ENCODE measurements at regions not wholly inside any gene's neighbourhood (a gene's known extent, or its start where the extent isn't known, plus 50 kb on each side); places are given as distances from the start of the nearest gene placed in this dataset.

DNA sequence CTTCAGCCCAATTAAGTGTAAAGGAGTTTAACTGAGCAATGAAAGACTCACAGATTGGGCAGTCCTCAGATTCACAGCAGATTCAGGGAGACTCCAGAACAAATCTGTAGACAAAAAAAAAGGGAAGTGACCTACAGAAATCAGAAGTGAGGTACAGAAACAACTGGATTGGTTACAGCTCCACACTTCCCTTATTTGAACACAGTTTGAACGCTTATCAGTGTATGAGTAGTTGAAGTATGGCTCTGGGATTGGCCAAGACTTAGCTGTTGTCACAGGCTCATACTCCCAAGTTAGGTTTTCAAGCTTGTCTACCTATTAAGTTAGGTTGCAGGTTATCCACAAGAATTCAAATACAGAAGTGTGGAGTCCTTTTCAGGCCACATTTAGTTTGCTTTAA is 112.4 kb upstream of the ELOVL6 start:
- H3K27ac ChIP-seq, result no peak overlapping the region
- no peaks in the 10 kb centered on the region for H3K9me3 ChIP-seq
- H3K4me1 ChIP-seq, result no peaks in the 10 kb centered on the region
- H3K27me3 ChIP-seq, result no peaks in the 10 kb centered on the region
- no peak for TF ChIP-seq CTCF (IDR thresholded peaks at IDR 0.05)
- H3K36me3 ChIP-seq, result no peaks in the 10 kb centered on the region
- H3K4me3 ChIP-seq, result no peak overlapping the region
- no peak for DNase-seq
- intact Hi-C loops (cut with DNase I), result loop anchor here (10.0 kb wide), 1 partner anchor 306 kb away; no protein-coding TSS in a partner anchor
- no peak overlapping the region for H3K9ac ChIP-seq (ENCODE audit: low read depth in 2 of 2, low read length in 2 of 2)

DNA sequence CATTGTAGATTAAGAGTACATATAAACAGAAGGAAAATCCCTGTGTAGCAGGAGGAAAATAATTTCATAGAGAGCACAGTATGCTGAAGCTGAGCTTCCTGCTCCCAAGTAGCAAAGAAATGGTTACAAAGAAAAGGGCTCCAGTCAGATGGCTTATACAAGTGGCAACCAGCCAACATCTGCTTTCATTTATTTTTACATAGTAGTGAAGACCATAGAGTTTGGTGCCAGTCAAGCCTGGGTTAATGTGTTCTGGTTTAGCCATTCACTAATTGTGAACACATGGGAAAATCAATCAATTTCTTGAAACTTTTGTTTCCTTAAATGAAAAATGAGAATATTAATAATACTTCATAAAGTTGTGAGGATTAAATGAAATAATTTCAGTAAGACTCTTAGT is 111.3 kb upstream of the ELOVL6 start:
- no peaks in the 10 kb centered on the region for H3K4me1 ChIP-seq
- DNase-seq, result no peak
- no peak overlapping the region for H3K9ac ChIP-seq (ENCODE audit: low read depth in 2 of 2, low read length in 2 of 2)
- H3K27me3 ChIP-seq, result no peaks in the 10 kb centered on the region
- H3K4me3 ChIP-seq, result no peak overlapping the region
- H3K36me3 ChIP-seq, result no peaks in the 10 kb centered on the region
- H3K9me3 ChIP-seq, result no peaks in the 10 kb centered on the region
- intact Hi-C loops (cut with DNase I), result loop anchor here (10.0 kb wide), 1 partner anchor 305 kb away; no protein-coding TSS in a partner anchor
- no peak for TF ChIP-seq CTCF (IDR thresholded peaks at IDR 0.05)
- no peak overlapping the region for H3K27ac ChIP-seq

GRCh38 chr4:110306303-110306702 is 107.9 kb upstream of the ELOVL6 start:
- intact Hi-C loops (cut with DNase I), result no loop called here
- Histone ChIP-seq H3K36me3 (no peaks in the 10 kb centered on the region), H3K9ac (ENCODE audit: low read depth in 2 of 2, low read length in 2 of 2) (no peak overlapping the region), H3K4me1 (no peaks in the 10 kb centered on the region), H3K27ac (no peak overlapping the region), H3K27me3 (no peaks in the 10 kb centered on the region), H3K9me3 (no peaks in the 10 kb centered on the region), H3K4me3 (no peak overlapping the region)
- DNase-seq, result no peak
- TF ChIP-seq CTCF (IDR thresholded peaks at IDR 0.05), result no peak

- TF ChIP-seq CTCF (IDR thresholded peaks at IDR 0.05), result no peak
- no peak overlapping the region for H3K9ac ChIP-seq (ENCODE audit: low read depth in 2 of 2, low read length in 2 of 2)
- H3K9me3 ChIP-seq, result no peaks in the 10 kb centered on the region
- H3K27ac ChIP-seq, result no peak overlapping the region
- H3K4me1 ChIP-seq, result no peaks in the 10 kb centered on the region
- H3K4me3 ChIP-seq, result no peak overlapping the region
- DNase-seq, result no peak
- no peaks in the 10 kb centered on the region for H3K36me3 ChIP-seq
- intact Hi-C loops (cut with DNase I), result no loop called here
- H3K27me3 ChIP-seq, result no peaks in the 10 kb centered on the region
These were observed 107.0 kb upstream of the ELOVL6 start for GRCh38 chr4:110305455-110305854.

DNA sequence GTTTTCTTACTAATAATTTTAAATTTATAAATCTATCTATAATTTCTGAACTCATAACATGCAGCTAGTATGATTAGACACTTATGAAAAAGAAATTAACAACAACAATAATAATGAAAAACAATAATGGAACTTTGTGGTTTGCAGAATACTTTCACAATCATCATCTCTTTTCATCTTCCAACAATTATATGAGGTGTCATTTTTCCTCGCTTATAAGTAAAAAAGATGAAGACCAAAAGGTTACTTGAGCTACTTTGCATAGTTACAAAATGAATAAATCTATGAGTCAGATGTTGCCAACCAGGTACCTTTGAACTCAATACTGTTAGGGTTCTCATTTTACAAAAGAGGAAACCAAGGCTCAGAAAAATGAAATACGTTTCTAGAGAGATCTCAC is 98.5 kb upstream of the ELOVL6 start:
- no peak for TF ChIP-seq CTCF (IDR thresholded peaks at IDR 0.05)
- Histone ChIP-seq H3K4me3 (no peak overlapping the region), H3K9ac (ENCODE audit: low read depth in 2 of 2, low read length in 2 of 2) (no peak overlapping the region), H3K36me3 (no peaks in the 10 kb centered on the region), H3K4me1 (no peaks in the 10 kb centered on the region), H3K9me3 (no peaks in the 10 kb centered on the region), H3K27ac (no peak overlapping the region), H3K27me3 (no peaks in the 10 kb centered on the region)
- DNase-seq, result no peak
- intact Hi-C loops (cut with DNase I), result no loop called here

- H3K27me3 ChIP-seq, result no peaks in the 10 kb centered on the region
- H3K9me3 ChIP-seq, result no peaks in the 10 kb centered on the region
- no peaks in the 10 kb centered on the region for H3K36me3 ChIP-seq
- no peak for DNase-seq
- no peak overlapping the region for H3K4me3 ChIP-seq
- H3K4me1 ChIP-seq, result no peaks in the 10 kb centered on the region
- intact Hi-C loops (cut with DNase I), result no loop called here
- no peak overlapping the region for H3K27ac ChIP-seq
- H3K9ac ChIP-seq (ENCODE audit: low read depth in 2 of 2, low read length in 2 of 2), result no peak overlapping the region
- no peak for TF ChIP-seq CTCF (IDR thresholded peaks at IDR 0.05)
These were observed 95.8 kb upstream of the ELOVL6 start for GRCh38 chr4:110294165-110294564.

Measured in colonic mucosa (tissue), 4 donors.